Gastroesophageal sphincter (tissue), 3 donors: ENCODE measurements at regions not wholly inside any gene's neighbourhood (a gene's known extent, or its start where the extent isn't known, plus 50 kb on each side); places are given as distances from the start of the nearest gene placed in this dataset.

ENCODE experiments used
- EP300 ChIP-seq: sonication (generic); formaldehyde crosslinking; IDR thresholded peaks from one replicate; pipeline ENCODE4 v1.6.1; 2017; ENCODE audit warnings: antibody characterized with exemption, mild to moderate bottlenecking
- POLR2A ChIP-seq, 2 donors: fragments of 450-650 bp; IDR thresholded peaks; one replicate each; pipeline ENCODE4 v1.6.1; 2017; ENCODE audit warnings: antibody characterized with exemption in 2 of 2, mild to moderate bottlenecking in 2 of 2, moderate library complexity in 1 of 2
- TF ChIP-seq, protein P1 (sequence below), 4 experiments: fragments of 200-600 bp in 2 of 4; fragments of 450-650 bp in 2 of 4; sonication (generic) in 1 of 4; IDR thresholded peaks; one replicate each; pipeline ENCODE4 v1.5.1; 2017 to 2019; ENCODE audit warnings: antibody characterized with exemption in 4 of 4, mild to moderate bottlenecking in 2 of 4, moderate library complexity in 2 of 4

DNA sequence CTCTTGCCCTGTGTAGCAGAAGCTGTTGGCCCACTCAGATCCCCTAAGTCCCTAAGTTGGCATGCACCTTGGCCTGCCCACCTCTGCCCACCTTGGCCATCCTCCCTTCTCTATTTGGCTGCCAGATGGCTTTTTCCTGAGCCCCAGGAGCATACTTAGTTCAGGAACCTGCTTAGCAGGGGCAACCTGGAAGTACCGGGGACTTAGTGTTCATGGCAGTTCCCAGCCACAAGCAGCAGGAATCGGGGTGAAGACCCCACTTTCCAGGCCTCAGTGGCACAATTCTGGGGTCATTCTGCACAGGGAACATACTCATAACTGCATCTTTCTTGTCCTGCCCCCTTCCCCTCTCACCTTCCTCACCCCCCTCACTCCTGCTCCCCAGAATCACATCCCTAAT is 158.0 kb upstream of the PMEPA1 start:
- TF ChIP-seq, protein P1, sequence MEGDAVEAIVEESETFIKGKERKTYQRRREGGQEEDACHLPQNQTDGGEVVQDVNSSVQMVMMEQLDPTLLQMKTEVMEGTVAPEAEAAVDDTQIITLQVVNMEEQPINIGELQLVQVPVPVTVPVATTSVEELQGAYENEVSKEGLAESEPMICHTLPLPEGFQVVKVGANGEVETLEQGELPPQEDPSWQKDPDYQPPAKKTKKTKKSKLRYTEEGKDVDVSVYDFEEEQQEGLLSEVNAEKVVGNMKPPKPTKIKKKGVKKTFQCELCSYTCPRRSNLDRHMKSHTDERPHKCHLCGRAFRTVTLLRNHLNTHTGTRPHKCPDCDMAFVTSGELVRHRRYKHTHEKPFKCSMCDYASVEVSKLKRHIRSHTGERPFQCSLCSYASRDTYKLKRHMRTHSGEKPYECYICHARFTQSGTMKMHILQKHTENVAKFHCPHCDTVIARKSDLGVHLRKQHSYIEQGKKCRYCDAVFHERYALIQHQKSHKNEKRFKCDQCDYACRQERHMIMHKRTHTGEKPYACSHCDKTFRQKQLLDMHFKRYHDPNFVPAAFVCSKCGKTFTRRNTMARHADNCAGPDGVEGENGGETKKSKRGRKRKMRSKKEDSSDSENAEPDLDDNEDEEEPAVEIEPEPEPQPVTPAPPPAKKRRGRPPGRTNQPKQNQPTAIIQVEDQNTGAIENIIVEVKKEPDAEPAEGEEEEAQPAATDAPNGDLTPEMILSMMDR (IDR thresholded peaks at IDR 0.05), result no peak
- TF ChIP-seq POLR2A (IDR thresholded peaks at IDR 0.05) (no peak), EP300 (no peak)
